GM12873 (cell line): ENCODE measurements at regions not wholly inside any gene's neighbourhood (a gene's known extent, or its start where the extent isn't known, plus 50 kb on each side); places are given as distances from the start of the nearest gene placed in this dataset.

Experiments used
- TF ChIP-seq, protein P1 (sequence below): IDR thresholded peaks from 2 replicates; pipeline ENCODE4 v1.5.1; 2012; ENCODE audit warnings: low read depth, mild to moderate bottlenecking, moderate library complexity, low read length, control low read depth; ENCODE audit not compliant: insufficient read depth; ENCODE audit errors: missing control alignments

DNA sequence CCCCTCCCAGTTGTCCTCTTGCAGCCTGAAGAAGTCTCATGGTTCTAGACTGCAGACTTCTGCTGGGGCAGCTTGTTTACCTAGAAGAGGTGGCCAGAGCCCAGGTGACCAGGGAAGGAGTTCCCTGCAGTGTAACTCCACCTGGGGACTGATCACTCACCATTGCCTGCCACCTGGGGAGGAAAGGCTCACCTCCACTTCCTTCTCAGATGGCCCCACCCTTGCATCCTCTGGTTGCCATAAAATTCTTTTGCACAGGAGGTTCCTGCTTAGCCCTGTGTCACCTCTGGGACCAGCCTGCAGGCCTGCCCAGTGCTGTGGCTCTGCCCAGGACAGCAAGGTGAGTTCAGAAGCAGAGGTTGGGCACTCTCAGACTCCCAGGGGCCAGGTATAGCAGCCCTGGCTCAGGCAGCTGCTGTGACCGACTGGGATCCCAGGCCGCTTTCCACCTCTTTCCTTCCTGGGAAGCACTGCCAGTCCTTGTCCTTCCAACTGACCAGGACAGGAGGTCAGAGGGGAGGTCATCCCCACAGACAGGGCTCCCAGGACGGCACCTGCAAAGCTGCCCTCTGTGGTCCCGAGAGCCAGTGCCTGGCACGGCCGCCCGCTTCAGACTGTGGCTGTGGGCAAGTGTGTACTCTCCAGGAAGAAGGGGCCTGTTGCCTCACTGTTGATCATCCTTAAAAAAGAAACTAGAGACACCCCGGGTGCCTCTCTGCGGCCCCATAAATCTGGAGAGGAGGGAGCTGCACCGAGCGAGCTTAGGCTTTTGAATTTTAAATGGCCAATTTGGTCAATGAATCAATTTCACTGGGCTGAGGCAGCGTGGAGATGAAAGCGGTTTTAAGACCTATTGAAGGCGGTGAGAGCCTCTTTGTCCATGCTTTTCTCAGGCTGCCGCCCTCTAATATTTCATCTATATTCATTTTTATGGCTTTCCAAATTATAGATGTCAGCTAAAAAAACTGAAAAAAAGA is 79.5 kb upstream of the C14orf180 start:
- TF ChIP-seq, protein P1, sequence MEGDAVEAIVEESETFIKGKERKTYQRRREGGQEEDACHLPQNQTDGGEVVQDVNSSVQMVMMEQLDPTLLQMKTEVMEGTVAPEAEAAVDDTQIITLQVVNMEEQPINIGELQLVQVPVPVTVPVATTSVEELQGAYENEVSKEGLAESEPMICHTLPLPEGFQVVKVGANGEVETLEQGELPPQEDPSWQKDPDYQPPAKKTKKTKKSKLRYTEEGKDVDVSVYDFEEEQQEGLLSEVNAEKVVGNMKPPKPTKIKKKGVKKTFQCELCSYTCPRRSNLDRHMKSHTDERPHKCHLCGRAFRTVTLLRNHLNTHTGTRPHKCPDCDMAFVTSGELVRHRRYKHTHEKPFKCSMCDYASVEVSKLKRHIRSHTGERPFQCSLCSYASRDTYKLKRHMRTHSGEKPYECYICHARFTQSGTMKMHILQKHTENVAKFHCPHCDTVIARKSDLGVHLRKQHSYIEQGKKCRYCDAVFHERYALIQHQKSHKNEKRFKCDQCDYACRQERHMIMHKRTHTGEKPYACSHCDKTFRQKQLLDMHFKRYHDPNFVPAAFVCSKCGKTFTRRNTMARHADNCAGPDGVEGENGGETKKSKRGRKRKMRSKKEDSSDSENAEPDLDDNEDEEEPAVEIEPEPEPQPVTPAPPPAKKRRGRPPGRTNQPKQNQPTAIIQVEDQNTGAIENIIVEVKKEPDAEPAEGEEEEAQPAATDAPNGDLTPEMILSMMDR = no peak

DNA sequence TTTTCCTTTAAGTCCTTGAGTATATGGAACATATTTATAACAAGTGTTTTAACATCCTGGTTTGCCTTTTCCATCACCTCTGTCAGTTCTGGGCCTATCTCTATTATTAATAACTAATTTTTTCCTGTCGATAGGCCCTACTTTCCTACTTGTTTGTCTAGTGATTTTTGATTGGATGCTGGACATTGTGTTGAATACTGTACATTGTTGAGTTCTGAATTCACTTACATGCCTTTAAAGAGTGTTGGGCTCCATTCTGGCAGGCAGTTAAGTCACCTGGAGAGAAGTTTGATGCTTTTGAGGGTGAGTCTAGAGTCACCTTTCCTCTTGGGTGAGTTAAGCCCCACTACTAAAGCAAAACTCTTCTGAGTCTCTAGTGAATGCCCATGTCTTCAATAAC is 77.5 kb upstream of the C14orf180 start:
- TF ChIP-seq, protein P1 = no peak

DNA sequence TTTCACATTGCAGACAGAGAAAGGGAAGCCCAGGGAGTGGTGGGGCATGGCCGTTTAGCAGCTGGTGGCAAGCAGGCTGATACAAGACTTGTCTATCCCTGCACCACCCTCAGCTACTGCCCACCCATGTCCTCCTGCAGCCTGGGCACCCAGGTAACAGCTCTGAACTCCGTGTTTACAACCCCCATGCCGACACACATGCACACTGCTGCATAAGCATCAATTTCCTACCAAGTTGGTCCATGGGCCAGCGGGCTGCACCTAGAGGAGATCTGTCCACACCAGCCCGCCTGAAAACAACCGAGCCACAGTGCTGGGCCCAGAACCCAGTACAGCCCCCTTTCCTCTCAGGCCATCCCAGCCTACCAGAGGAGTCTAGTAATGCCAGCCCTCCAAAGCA is 75.9 kb upstream of the C14orf180 start:
- TF ChIP-seq, protein P1 = no peak

DNA sequence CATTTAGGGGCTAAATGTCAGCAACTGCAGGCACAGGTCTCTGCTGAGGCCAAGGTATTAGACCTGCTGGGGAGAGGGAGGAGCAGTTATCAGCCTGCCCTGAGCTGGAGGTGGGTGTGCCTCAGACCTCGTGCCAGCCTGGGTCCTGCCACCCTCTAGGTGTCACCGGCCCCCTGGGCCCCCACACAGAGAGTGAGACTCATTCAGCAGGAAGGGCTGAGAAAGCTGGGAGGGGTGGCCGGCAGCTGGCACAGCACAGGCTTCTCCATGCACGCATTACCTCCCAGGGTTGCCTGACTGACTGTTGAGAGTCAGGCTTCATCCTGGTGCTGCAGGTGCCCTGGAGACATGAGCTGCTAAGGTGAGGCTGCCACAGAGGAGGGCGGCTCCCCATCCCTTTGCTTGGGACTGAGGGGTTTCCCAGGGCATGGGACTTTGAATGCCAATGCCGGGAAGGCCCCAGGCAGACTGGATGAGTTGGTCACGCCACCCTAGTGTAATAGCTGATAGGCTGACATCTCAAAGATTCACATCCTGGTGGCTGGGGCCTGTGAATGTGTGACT is 75.3 kb upstream of the C14orf180 start:
- TF ChIP-seq, protein P1 = no peak

DNA sequence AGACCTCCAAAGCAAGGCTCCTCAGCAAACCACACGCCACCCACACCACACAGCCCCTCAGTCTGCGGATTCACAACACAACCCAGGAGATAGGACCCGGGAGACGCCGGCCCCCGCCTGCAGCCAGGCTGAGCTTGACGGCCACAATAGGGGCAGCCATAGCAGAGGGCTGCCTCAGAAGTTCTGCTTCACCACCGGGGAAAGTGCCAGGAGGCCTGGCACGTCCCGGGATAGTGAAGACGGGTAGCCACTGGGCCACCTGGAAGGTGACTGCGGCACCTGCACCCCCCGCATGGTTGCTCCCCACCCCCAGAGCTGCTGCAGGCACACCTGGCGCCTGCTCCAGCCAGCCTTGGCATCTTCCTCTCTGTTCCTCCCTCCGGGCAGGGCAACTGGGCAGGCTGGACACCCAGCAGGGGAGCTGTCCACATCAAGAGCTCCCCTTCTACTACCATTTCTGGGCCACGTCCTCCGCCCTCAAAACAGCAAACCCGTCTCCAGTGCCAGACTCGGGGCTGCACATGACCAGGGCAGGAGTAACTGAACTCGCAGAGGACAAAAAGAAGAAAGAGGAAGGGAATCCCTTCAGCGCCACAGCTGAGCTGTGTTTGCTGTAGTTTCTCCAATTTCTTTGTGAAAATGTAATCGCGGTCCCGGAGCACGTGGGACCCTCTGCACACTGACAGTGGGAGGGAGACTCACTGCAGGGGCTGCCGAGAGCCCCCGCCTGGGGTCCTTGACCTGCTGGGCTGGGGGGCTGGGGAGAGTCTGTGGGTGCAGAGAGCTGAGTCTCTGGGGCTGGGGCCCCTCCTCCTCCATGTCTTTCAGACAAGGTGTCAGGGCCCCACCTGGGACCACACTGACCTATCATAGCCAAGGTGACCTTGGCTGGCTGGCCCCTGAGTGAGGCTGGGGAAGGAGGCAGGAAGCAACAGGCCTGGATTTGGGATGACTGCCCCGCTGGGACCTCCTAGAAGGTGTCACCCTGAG is 74.2 kb upstream of the C14orf180 start:
- TF ChIP-seq, protein P1 = no peak

DNA sequence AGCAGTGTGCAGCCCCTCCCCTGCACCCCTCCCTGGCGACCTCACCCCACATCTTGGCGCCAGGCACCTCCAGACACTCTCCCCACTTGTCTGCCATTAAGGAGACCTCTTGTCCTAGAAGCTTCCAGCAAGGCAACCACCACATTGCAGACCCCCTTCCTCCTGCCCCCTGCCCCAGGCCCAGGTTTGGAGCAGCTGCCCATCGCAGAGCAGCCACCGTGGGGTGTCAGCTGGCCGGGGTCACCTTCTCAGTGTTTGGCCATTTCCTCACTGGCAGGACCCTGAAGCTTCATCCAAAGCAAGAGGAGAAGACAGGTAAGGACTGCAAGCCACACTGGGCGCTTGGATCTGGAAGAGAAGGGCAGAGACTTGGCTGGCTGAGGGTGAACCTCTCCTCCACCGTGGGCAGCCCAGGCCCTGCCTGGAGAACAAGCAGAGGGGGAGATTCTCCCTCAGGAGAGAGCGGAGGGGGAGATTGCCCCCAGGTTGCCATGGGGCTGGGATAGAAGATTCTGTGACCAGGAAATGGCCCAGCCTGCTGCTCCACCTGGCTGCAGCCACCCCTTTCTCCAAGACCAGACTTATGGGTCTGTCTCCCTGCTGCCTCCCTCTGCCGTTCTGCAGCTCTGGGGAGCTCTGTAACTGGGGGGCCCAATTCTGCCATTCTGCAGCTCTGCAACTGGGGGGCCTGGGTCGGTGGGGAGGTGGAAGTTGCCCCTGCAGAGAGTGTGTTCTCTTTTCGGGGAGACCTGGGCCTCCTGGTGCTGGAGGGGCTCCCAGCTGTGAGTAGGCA is 72.9 kb upstream of the C14orf180 start:
- TF ChIP-seq, protein P1 = no peak
